ENCODE measurements at regions not wholly inside any gene's neighbourhood (a gene's known extent, or its start where the extent isn't known, plus 50 kb on each side); places are given as distances from the start of the nearest gene placed in this dataset.

GRCh38 chr14:87879389-87879788 lies 113.6 kb downstream of the GALC start:
- no peak for DNase-seq

DNA sequence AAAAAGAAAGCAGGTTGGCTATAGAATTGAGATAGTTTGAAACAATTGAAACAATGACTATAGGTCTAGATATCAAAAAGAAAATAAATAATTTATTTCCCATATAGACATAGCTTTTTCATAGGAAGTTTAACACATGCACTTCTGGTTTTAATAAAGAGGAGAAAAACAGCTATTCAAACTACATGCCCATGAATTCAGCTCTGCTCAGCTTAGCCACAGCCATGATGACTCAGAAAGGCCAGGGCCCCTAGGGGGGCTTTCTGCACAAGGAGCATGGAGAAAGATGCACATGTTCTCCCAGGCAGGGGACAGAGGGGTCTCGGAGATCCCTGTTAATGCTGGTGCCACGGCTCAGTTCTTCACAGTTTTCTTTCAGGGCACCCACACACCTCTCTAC lies 114.0 kb downstream of the GALC start:
- no peak for DNase-seq

DNA sequence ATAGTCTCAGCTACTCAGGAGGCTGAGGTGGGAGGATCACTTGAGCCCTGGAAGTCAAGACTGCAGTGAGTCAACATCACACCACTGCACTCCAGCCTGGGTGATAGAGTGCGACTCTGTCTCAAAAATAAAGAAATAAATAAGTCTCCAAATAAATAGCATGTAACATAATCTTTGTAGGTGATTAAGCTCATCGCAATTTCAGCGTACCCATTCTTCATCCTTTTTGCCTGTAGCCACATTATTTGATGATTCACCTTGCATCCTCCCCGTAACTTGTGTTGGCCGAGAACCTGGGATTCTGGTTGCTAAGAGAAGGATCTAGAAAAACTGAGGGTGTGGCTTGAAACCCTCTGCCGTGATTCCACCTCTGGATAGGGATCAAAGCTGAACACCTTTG lies 115.1 kb downstream of the GALC start:
- no peak for DNase-seq

DNA sequence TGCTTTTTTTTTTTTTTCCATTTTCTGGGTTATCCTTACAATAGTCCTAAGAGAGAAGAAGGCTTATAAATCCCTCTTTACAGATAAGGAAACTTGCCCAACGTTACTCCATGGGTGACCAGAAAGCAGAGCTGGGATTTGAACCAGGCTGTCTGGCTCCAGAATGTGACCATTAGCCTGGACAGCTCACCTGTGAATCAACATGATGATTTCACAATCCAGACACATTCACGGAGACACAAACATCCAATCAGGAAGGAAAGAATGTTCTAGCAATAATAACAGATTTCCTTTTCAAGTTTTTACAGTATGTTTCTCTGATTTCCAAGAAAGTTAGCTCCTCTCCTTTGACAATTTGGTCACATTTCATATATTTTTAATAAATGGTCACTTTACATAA lies 118.3 kb downstream of the GALC start:
- no peak for DNase-seq

GRCh38 chr14:87873741-87874140 lies 119.2 kb downstream of the GALC start:
- DNase-seq, result no peak

DNA sequence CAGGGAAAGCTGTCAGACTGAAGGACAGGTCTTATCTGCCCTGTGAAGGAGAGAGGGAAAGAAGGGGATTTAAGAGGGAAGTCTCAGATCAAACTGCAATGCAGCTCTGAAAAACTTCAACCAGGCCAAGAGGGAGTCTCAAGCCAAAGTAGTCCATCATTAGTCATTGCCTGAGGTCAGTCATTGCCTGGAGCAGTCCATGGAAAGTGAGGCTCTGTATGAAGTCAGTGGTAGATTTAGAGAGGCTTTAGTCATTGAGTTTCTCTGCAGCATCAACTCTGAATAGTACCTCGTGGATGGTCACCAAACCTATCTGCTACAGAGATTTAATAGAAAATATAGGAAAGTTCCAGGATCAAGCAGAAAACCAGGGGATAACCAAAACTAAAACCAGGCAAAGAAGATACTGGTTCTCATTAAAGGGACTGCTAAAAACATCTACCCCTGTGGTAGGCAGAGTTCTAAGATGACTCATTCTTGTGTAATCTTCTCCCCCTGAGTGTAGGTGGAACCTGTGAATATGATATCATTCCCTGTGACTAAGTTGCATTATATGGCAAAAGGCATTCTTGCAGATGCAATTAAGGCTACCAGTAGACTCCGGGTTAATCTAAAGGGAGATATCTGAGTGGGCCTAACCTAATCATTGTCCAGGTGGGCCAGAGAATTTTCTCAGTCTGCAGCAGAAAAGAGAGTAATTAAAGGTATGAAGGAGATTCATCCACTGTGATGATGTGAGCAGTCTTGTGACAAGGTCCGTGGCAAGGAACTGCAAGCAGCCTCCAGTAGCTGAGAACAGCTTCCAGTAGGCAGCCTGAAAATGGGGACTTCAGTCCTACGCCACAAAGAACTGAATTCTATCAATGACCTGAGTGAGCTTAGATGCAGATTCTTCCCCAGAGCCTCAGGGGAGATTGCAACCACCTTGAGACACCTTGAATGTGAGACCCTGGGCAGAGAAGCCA lies 123.1 kb downstream of the GALC start:
- DNase-seq, result no peak

GRCh38 chr14:87868920-87869319 lies 124.1 kb downstream of the GALC start:
- DNase-seq, result no peak

DNA sequence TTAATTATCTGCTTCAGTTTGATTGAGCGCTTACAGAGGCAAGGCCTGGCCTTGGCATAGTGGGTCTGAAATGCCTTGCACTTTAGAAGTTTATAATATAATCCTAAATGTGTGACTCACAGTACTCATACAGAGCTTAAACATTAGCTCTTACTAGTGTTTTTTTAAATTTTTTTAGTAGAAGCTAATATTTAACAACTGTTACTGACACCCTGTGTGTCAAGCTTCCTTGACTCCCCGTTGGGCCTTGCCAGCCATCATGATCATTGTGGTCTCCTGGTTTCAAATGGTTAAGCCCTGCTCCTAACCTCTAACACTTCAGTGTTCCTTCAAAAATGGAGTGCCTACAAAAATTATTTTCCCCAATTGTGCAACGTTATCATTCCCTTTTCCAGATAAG lies 126.9 kb downstream of the GALC start:
- no peak for DNase-seq

DNA sequence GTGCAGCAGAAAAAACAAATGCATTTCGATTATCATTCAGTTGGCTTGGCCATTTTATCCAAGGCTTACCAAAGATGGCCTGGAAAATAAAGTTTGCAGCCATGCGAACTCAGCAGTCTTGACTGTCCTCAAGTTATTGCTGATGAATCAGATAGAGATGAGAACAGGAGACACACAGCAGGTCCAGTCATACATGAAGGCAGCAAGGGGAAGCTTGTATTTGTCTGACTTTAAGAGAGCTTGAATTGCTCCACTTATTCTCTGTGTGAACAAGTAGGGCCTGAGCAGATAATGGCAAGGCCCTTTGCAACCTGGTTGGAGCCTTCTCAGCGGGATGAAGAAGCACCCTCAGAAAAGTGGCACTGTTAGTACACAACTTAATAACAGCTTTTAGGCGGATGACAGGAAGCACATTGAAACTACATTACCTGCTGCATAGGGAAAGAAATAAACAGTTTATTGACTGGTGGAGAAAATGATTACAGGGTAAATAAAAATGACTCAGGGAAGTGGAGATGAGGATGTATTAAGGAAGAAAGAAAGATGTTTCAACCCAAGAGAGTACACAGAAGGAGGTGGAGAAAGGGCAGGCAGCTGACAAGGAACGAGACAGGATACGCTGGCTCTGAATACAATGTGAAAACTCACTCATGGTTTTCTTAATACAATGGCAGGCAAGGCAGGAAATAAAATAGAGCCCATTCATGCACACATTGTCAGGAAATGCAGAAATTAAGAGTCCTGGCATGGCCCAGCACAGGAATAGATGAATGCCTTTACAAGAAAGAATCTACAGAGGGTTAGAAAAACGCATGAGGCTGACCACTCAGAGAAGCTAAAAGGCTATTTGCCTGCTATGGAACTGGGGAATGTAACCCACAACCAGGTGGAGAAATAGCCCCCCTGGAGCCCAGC lies 128.4 kb downstream of the GALC start:
- DNase-seq, result no peak

DNA sequence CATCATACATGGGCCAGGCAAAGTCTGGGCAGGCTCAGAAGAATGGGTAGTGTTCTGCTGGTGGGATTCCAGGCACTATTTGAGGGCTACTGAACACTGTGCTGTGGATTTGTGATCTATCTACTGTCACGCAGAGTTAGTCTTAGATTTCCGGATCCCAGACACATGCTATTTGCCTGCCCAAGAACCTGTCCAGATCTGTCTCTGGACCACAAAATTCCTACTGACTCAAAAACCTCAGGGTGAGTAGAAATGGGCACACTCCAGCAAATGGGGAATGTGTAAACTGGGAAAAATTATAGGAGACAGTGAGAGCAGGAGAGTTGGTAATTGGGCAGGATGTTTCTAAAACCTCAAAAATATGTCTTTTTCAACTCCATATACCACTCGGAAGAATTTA lies 129.9 kb downstream of the GALC start:
- DNase-seq, result no peak

DNA sequence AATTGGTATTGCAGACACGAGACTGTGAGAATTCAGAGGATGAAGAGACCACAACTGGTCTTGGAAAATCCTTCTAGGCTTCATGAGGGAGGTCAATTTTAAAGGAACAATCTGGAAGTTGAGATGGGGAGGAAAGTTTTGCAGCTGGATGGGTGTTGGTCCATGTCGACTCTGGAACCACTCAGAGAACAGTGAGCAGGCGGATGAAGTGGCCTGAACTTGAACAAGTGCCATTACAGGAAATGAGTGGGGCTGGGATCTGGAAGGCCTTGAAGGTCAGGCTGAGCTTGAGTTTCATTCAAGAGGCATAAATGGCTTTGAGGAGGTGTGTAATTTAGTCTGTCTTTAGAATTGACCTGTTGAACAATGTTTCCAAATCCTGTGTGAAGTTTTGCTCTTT lies 140.9 kb downstream of the GALC start:
- no peak for DNase-seq

GRCh38 chr14:87851190-87851589 lies 141.8 kb downstream of the GALC start:
- DNase-seq, result no peak

DNA sequence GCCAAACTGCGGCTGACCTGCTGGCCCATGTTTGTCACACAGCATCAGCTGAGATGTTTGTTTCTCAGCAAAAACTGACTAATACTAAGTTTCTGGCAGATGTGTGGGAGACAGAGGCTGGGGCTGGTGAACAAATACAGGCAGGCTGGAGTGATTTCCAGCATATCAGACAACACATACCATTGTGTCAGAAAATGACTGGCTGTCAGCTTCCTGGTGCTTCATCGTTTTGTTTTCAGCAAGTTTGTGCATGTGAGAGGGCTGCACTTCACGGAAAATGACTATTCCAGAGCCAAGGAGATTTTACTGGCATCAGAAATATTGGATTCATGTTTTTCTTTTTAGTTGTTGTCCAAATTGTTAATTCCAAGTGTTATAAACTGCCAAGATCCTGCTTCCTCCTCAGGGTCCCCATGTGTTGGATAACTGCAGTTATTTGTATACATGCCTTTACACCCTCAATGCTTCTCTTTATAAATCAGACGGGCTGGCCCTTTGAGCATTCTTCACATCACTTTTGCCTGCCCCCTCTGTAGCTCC lies 145.7 kb downstream of the GALC start:
- no peak for DNase-seq

GRCh38 chr14:87840906-87841305 lies 152.1 kb downstream of the GALC start:
- no peak for DNase-seq

- no peak for DNase-seq
Observed at GRCh38 chr14:87838931-87839330, 154.1 kb downstream of the GALC start.

DNA sequence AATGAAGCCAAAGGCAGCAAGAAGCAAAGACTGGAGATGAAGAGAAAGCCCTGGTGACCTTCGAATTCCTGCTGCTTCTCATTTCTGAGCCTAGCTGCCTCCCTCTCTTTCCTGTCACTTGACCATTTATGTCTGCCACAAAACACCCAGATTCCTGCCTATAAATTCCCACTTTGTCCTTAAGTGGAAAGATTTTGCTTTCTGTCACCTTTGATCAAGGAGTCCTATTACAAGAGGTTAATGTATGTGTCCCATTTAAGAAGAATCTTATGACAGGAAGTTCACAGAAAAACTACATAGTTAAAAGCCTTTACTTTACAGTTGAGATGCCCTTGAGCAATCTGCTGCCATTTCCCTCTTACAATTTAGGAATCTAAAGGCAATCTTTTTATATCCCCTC lies 155.7 kb downstream of the GALC start:
- no peak for DNase-seq

DNA sequence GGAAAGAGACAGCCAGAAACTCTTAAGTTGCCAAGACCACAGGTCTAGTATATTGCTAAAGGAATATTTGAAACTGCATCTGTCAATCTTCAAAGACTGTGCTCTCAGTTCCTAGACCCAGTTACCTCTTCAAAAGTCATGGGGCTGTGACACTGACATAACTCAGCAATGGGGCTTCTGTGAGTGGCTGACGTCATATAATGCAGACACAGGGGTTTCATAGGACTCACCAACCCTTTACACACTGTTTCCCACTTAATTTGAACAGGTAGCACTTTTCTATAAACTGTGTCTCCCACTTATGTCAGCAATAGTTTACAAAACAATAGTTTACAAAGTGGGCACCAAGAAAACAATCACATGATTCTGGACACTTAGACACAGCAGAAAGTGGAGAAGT lies 158.4 kb downstream of the GALC start:
- no peak for DNase-seq

DNA sequence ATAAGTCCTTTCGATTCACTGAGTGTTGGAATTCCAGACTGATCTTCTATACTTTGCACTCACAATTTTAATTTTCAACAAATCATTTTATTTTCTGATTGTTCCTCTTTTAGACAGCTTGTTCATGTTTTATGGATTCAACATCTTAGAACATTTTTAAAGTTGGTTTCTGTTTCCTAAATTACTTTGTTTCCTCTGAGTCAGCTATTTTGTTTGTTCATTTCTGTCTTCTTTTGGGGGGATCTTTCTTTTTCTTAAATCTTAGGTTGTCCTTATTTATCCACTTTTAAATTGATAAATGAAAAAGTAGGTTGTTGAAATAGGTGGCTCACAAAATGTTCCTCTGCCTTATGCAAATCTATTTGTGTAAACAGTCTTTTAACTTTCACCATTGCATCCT lies 160.0 kb downstream of the GALC start:
- no peak for DNase-seq

GRCh38 chr14:87830443-87831096 lies 162.4 kb downstream of the GALC start:
- no peak for DNase-seq

DNA sequence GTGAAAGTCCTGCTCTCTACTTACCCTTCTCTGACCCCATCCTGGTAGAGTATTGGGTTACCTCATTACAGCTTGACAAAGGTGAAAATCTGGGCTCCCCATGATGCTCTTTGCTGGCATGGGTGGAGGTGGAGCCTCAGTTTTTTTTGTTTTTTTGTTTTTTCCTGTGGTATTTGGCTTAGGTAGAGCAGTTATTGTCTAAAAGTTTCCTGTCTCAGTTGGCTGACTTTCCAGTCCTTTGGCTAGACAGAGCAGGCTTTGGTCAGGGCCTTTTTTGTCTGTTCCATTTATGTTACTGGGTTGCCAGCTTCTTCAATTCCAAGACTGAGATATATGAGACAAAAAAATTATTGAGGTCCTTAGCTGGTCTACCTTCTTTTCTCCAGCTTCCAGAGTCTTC lies 163.4 kb downstream of the GALC start:
- no peak for DNase-seq

DNA sequence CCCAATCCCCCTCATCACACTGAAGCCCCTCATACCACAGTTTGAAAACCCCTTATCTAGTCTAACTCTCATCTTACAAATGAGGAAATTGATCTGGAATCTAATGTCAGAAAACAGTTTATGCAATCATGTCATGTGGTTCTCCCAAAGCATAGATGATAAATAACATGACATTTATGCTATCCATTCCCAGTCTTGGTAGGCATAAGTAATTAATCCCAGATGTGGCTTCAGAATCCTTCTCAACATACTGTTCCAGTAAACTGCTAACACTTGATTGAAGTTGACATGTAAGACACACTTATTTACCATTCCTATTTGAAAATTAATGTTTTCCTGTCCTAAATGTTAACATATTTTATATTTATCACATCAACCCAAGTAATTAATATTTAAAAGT lies 168.7 kb downstream of the GALC start:
- no peak for DNase-seq

- no peak for DNase-seq
Observed at GRCh38 chr14:87816416-87816815, 176.6 kb downstream of the GALC start.

GRCh38 chr14:87815121-87815520 lies 177.9 kb downstream of the GALC start:
- no peak for DNase-seq

Data from stimulated activated CD4-positive, alpha-beta T cell treated with anti-CD3 and anti-CD28 coated beads, Interleukin-4, amount 100 ng/mL, for 1 hour (primary cell).